CD4-positive, alpha-beta T cell (primary cell): ENCODE measurements at regions not wholly inside any gene's neighbourhood (a gene's known extent, or its start where the extent isn't known, plus 50 kb on each side); places are given as distances from the start of the nearest gene placed in this dataset.

Experiments used
- ATAC-seq: fragments of 200-7000 bp; cut with Tn5 transposase; one replicate; pipeline ENCODE4 v1.10.0; 2022; ENCODE audit warnings: mild to moderate bottlenecking; ENCODE audit not compliant: poor library complexity
- CTCF ChIA-PET: fragments of 350-600 bp; sonication (Branson Sonifier 250); formaldehyde crosslinking; loops from one replicate; lab custom pipeline; 2021; ENCODE audit warnings: antibody characterized with exemption, inconsistent platforms; lab: Charles Lee
- POLR2A ChIA-PET: fragments of 350-600 bp; sonication (Branson Sonifier 250); formaldehyde crosslinking; loops from one replicate; lab custom pipeline; 2021; ENCODE audit warnings: antibody characterized with exemption, inconsistent platforms; lab: Charles Lee
- DNase-seq, 14 experiments: peaks; one replicate each; pipeline ENCODE4 v3.0.0-alpha.2; 2013 to 2020; ENCODE audit warnings: mixed read lengths in 2 of 14
- H3K27ac ChIP-seq, 2 donors: one replicate each; pipeline versions ENCODE4 v1.5.1 to v1.7.0; 2013; ENCODE audit warnings: low read length in 2 of 2, low read depth in 1 of 2, mild to moderate bottlenecking in 1 of 2
- H3K27me3 ChIP-seq, 2 experiments: 1 replicate in 1 of 2; 2 replicates in 1 of 2; pipeline versions ENCODE4 v1.6.1 to v1.7.0; 2013; ENCODE audit warnings: low read length in 2 of 2, control low read depth in 1 of 2, mild to moderate bottlenecking in 1 of 2, moderate library complexity in 1 of 2; ENCODE audit not compliant: insufficient read depth in 2 of 2, control insufficient read depth in 1 of 2
- H3K36me3 ChIP-seq: one replicate; pipeline ENCODE4 v1.6.1; 2013; ENCODE audit warnings: low read length, control low read depth; ENCODE audit not compliant: insufficient read depth
- H3K4me1 ChIP-seq: one replicate; pipeline ENCODE4 v1.6.1; 2013; ENCODE audit warnings: low read length, control low read depth; ENCODE audit not compliant: insufficient read depth
- H3K4me3 ChIP-seq: one replicate; pipeline ENCODE4 v1.5.1; 2013; ENCODE audit warnings: mild to moderate bottlenecking, low read length, moderate library complexity
- H3K9me3 ChIP-seq, 2 experiments: 1 replicate in 1 of 2; 2 replicates in 1 of 2; pipeline versions ENCODE4 v1.6.1 to v1.7.0; 2013; ENCODE audit warnings: low read length in 2 of 2, mild to moderate bottlenecking in 2 of 2, control low read depth in 1 of 2, moderate library complexity in 1 of 2; ENCODE audit not compliant: control insufficient read depth in 1 of 2, insufficient read depth in 1 of 2
- H3K27ac Mint-ChIP-seq: one replicate; pipeline ENCODE4 v1.8.0; 2020; ENCODE audit warnings: mixed read lengths
- H3K27me3 Mint-ChIP-seq: one replicate; pipeline ENCODE4 v1.8.0; 2021; ENCODE audit warnings: mixed read lengths
- H3K36me3 Mint-ChIP-seq: one replicate; pipeline ENCODE4 v1.8.0; 2021; ENCODE audit warnings: low read depth, mixed read lengths
- H3K4me1 Mint-ChIP-seq: one replicate; pipeline ENCODE4 v1.8.0; 2021; ENCODE audit warnings: low read depth, mixed read lengths
- H3K4me3 Mint-ChIP-seq: one replicate; pipeline ENCODE4 v1.8.0; 2020; ENCODE audit warnings: mild to moderate bottlenecking, mixed read lengths
- H3K9me3 Mint-ChIP-seq: one replicate; pipeline ENCODE4 v1.8.0; 2020; ENCODE audit warnings: mixed read lengths
- CTCF ChIP-seq: fragments of 200-600 bp; IDR thresholded peaks from one replicate; pipeline ENCODE4 v1.8.0; 2022; ENCODE audit warnings: antibody characterized with exemption, mild to moderate bottlenecking
- intact Hi-C, 2 experiments: fragments of 100-400 bp; cut with DNase I in 1 of 2; cut with micrococcal nuclease in 1 of 2; formaldehyde crosslinking; loops; one replicate each; pipeline versions ENCODE4 v1.15.1 to v1.9.0; 2023 to 2025; cut with DNase I, micrococcal nuclease

GRCh38 chr2:67727623-67728022, 330.5 kb downstream of the ETAA1 start:
- H3K36me3 ChIP-seq = no peaks in the 10 kb centered on the region
- intact Hi-C loops = no loop called here

GRCh38 chr2:67729474-67729873, 332.3 kb downstream of the ETAA1 start:
- no peak for DNase-seq

More at GRCh38 chr2:67727623-67728022, 330.5 kb downstream of the ETAA1 start:
- H3K36me3 Mint-ChIP-seq = no peaks in the 10 kb centered on the region
- no peak for TF ChIP-seq CTCF
- no peak overlapping the region for H3K27ac Mint-ChIP-seq
- CTCF ChIA-PET = no interaction called here
- H3K9me3 Mint-ChIP-seq = no peaks in the 10 kb centered on the region
- peaks cover 4% of the 10 kb centered on the region for H3K27me3 Mint-ChIP-seq
- DNase-seq = no peak
- no peaks in the 10 kb centered on the region for H3K4me1 Mint-ChIP-seq
- Histone ChIP-seq H3K9me3 (no peaks in the 10 kb centered on the region), H3K4me1 (no peaks in the 10 kb centered on the region), H3K27ac (no peak overlapping the region), H3K4me3 (no peak overlapping the region), H3K27me3 (no peaks in the 10 kb centered on the region)
- POLR2A ChIA-PET = no interaction called here
- no peak for ATAC-seq
- H3K4me3 Mint-ChIP-seq = no peak overlapping the region

GRCh38 chr2:67733517-67733916, 329.3 kb downstream of the C1D start:
- Histone ChIP-seq H3K27me3 (no peaks in the 10 kb centered on the region), H3K4me3 (no peak overlapping the region), H3K36me3 (no peaks in the 10 kb centered on the region), H3K4me1 (no peaks in the 10 kb centered on the region), H3K27ac (no peak overlapping the region), H3K9me3 (no peaks in the 10 kb centered on the region)
- Mint-ChIP-seq H3K9me3 (peaks cover 1% of the 10 kb centered on the region), H3K27me3 (no peaks in the 10 kb centered on the region), H3K36me3 (no peaks in the 10 kb centered on the region), H3K4me3 (no peak overlapping the region), H3K27ac (no peak overlapping the region), H3K4me1 (no peaks in the 10 kb centered on the region)
- DNase-seq = no peak
- intact Hi-C loops = no loop called here
- ChIA-PET POLR2A (no interaction called here), CTCF (no interaction called here)
- ATAC-seq = no peak
- TF ChIP-seq CTCF = no peak

More at GRCh38 chr2:67729474-67729873, 332.3 kb downstream of the ETAA1 start:
- Mint-ChIP-seq H3K4me3 (no peak overlapping the region), H3K27me3 (no peaks in the 10 kb centered on the region), H3K27ac (no peak overlapping the region), H3K9me3 (no peaks in the 10 kb centered on the region), H3K36me3 (no peaks in the 10 kb centered on the region), H3K4me1 (no peaks in the 10 kb centered on the region)
- Histone ChIP-seq H3K4me1 (no peaks in the 10 kb centered on the region), H3K36me3 (no peaks in the 10 kb centered on the region), H3K9me3 (no peaks in the 10 kb centered on the region), H3K4me3 (no peak overlapping the region), H3K27ac (no peak overlapping the region), H3K27me3 (no peaks in the 10 kb centered on the region)
- no peak for TF ChIP-seq CTCF
- CTCF ChIA-PET = no interaction called here
- intact Hi-C loops = no loop called here
- ATAC-seq = no peak
- POLR2A ChIA-PET = no interaction called here
